H1 (cell line): ENCODE measurements at regions not wholly inside any gene's neighbourhood (a gene's known extent, or its start where the extent isn't known, plus 50 kb on each side); places are given as distances from the start of the nearest gene placed in this dataset.

Source experiments
- CTCF ChIA-PET: fragments of 300-600 bp; sonication (Branson Sonifier 250); formaldehyde crosslinking; loops from one replicate; lab custom pipeline; 2021; ENCODE audit not compliant: partially characterized antibody; lab: Charles Lee
- POLR2A ChIA-PET: fragments of 300-600 bp; sonication (Branson Sonifier 250); formaldehyde crosslinking; loops from one replicate; lab custom pipeline; 2021; ENCODE audit warnings: inconsistent platforms; ENCODE audit not compliant: partially characterized antibody; lab: Charles Lee
- DNase-seq, 2 experiments: peaks; one replicate each; pipeline versions ENCODE4 v3.0.0 to v3.0.0-alpha.2; 2010 to 2022; ENCODE audit warnings: low spot score in 2 of 2, low read depth in 1 of 2, mixed read lengths in 1 of 2
- FAIRE-seq: peaks from 2 replicates; lab custom pipeline; 2011; peaks lifted over from hg19 to GRCh38; lab: Jason Lieb, UNC
- H2AFZ ChIP-seq: 2 replicates; pipeline ENCODE4 v1.8.1; 2012; ENCODE audit warnings: low read length, inconsistent platforms
- H2AK5ac ChIP-seq: 2 replicates; pipeline ENCODE4 v1.6.1; 2013; ENCODE audit warnings: low read depth, low read length
- H2BK120ac ChIP-seq: replicated peaks from 2 replicates; pipeline ENCODE3; 2013; ENCODE audit warnings: low read depth, low read length, inconsistent platforms
- H2BK12ac ChIP-seq: 2 replicates; pipeline ENCODE4 v1.6.1; 2013; ENCODE audit warnings: low read depth, low read length
- H2BK15ac ChIP-seq: 2 replicates; pipeline ENCODE4 v1.6.1; 2013; ENCODE audit warnings: low read length
- H2BK20ac ChIP-seq: 2 replicates; pipeline ENCODE4 v1.6.1; 2013; ENCODE audit warnings: low read length
- H2BK5ac ChIP-seq: 2 replicates; pipeline ENCODE4 v1.6.1; 2013; ENCODE audit warnings: low read depth, low read length
- H3K14ac ChIP-seq: 2 replicates; pipeline ENCODE4 v1.6.1; 2013; ENCODE audit warnings: inconsistent platforms; ENCODE audit not compliant: insufficient read length
- H3K18ac ChIP-seq: 2 replicates; pipeline ENCODE4 v1.6.1; 2013; ENCODE audit warnings: low read length; ENCODE audit errors: extremely low read depth
- H3K23ac ChIP-seq: 2 replicates; pipeline ENCODE4 v1.6.1; 2013; ENCODE audit warnings: inconsistent platforms; ENCODE audit not compliant: insufficient read length
- H3K23me2 ChIP-seq: 2 replicates; pipeline ENCODE4 v1.6.1; 2013; ENCODE audit warnings: low read depth, low read length
- H3K27ac ChIP-seq: 2 replicates; pipeline ENCODE4 v1.6.1; 2011; ENCODE audit warnings: low read depth, low read length, inconsistent platforms
- H3K27me3 ChIP-seq, 4 experiments: replicated peaks in 1 of 4; 1 replicate in 1 of 4; 2 replicates in 3 of 4; pipeline versions ENCODE4 v1.6.1 to v1.8.1; 2011 to 2013; ENCODE audit warnings: low read length in 3 of 4, mild to moderate bottlenecking in 3 of 4, inconsistent platforms in 2 of 4, mixed read lengths in 2 of 4, moderate library complexity in 1 of 4; ENCODE audit not compliant: control insufficient read depth in 3 of 4, insufficient read depth in 3 of 4; ENCODE audit errors: extremely low read depth in 1 of 4
- H3K36me3 ChIP-seq, 4 experiments: 2 replicates each; pipeline versions ENCODE4 v1.6.1 to v1.8.1; 2011 to 2013; ENCODE audit warnings: mild to moderate bottlenecking in 4 of 4, low read length in 3 of 4, moderate library complexity in 2 of 4, control low read depth in 1 of 4, inconsistent platforms in 1 of 4; ENCODE audit not compliant: insufficient read depth in 4 of 4, control insufficient read depth in 2 of 4
- H3K4ac ChIP-seq: replicated peaks from 2 replicates; pipeline ENCODE3; 2013; ENCODE audit warnings: low read length, low read depth, mixed read lengths, inconsistent platforms; ENCODE audit not compliant: insufficient read length
- H3K4me1 ChIP-seq, 4 experiments: replicated peaks in 1 of 4; 1 replicate in 1 of 4; 2 replicates in 3 of 4; pipeline versions ENCODE4 v1.6.1 to v1.8.1; 2011 to 2013; ENCODE audit warnings: low read length in 3 of 4, inconsistent platforms in 2 of 4, mixed read lengths in 1 of 4; ENCODE audit not compliant: insufficient read depth in 4 of 4, control insufficient read depth in 3 of 4
- H3K4me2 ChIP-seq, 2 experiments: 2 replicates each; pipeline versions ENCODE4 v1.6.1 to v1.8.1; 2011 to 2013; ENCODE audit warnings: low read depth in 2 of 2, low read length in 2 of 2, control low read depth in 1 of 2, inconsistent platforms in 1 of 2, mild to moderate bottlenecking in 1 of 2; ENCODE audit not compliant: insufficient read depth in 1 of 2
- H3K4me3 ChIP-seq, 4 experiments: fragments of 200-600, 300-600 bp in 1 of 4; sonication (generic), shearing (Covaris generic), sonication (Bioruptor Twin) in 1 of 4; 2 replicates each; pipeline versions ENCODE4 v1.5.1 to v1.8.1; 2011 to 2016; ENCODE audit warnings: low read length in 4 of 4, low read depth in 3 of 4, control low read depth in 2 of 4, inconsistent platforms in 2 of 4, mild to moderate bottlenecking in 2 of 4, mixed read lengths in 1 of 4, moderate library complexity in 1 of 4; ENCODE audit not compliant: insufficient read depth in 2 of 4; ENCODE audit errors: extremely low read depth in 1 of 4
- H3K56ac ChIP-seq: replicated peaks from 2 replicates; pipeline ENCODE3; 2013; ENCODE audit warnings: low read depth, mild to moderate bottlenecking, mixed read lengths, low read length, inconsistent platforms; ENCODE audit not compliant: insufficient read length
- H3K79me1 ChIP-seq: 2 replicates; pipeline ENCODE4 v1.6.1; 2013; ENCODE audit warnings: low read depth, low read length, control low read depth
- H3K79me2 ChIP-seq, 2 experiments: 2 replicates each; pipeline versions ENCODE4 v1.6.1 to v1.8.1; 2012 to 2013; ENCODE audit warnings: low read length in 2 of 2, mild to moderate bottlenecking in 2 of 2, inconsistent platforms in 1 of 2; ENCODE audit not compliant: insufficient read depth in 2 of 2, control insufficient read depth in 1 of 2
- H3K9ac ChIP-seq, 4 experiments: replicated peaks in 1 of 4; 1 replicate in 1 of 4; 2 replicates in 3 of 4; pipeline versions ENCODE4 v1.6.1 to v1.8.1; 2011 to 2013; ENCODE audit warnings: low read depth in 3 of 4, low read length in 3 of 4, control low read depth in 2 of 4, mild to moderate bottlenecking in 2 of 4, moderate library complexity in 2 of 4, inconsistent platforms in 1 of 4; ENCODE audit errors: extremely low read depth in 1 of 4
- H3K9me3 ChIP-seq, 2 experiments: 2 replicates each; pipeline versions ENCODE4 v1.6.1 to v1.8.1; 2012 to 2013; ENCODE audit warnings: mild to moderate bottlenecking in 2 of 2, moderate library complexity in 2 of 2, control low read depth in 1 of 2, inconsistent platforms in 1 of 2, low read depth in 1 of 2, low read length in 1 of 2, mixed read lengths in 1 of 2; ENCODE audit not compliant: insufficient read depth in 2 of 2
- H4K20me1 ChIP-seq, 2 experiments: replicated peaks in 1 of 2; 2 replicates each; pipeline versions ENCODE3 to v1.8.1; 2011 to 2013; ENCODE audit warnings: inconsistent platforms in 2 of 2, low read length in 2 of 2, mild to moderate bottlenecking in 1 of 2; ENCODE audit not compliant: insufficient read depth in 2 of 2, control insufficient read depth in 1 of 2
- H4K5ac ChIP-seq: 2 replicates; pipeline ENCODE4 v1.6.1; 2013; ENCODE audit warnings: low read length, low read depth, mixed read lengths, inconsistent platforms; ENCODE audit not compliant: insufficient read length
- H4K8ac ChIP-seq: 2 replicates; pipeline ENCODE4 v1.8.0; 2013; ENCODE audit warnings: mild to moderate bottlenecking, moderate library complexity, low read length, inconsistent platforms; ENCODE audit not compliant: insufficient read depth; ENCODE audit errors: extremely low read depth
- H4K91ac ChIP-seq: replicated peaks from 2 replicates; pipeline ENCODE3; 2013; ENCODE audit warnings: low read length, mixed read lengths, inconsistent platforms; ENCODE audit not compliant: insufficient read length
- SUZ12 ChIP-seq: fragments of 200-600 bp; sonication (generic); IDR thresholded peaks from 2 replicates; pipeline ENCODE4 v1.6.1; 2012; ENCODE audit warnings: mild to moderate bottlenecking, inconsistent platforms, low read length, moderate library complexity, mixed read lengths
- WGBS, 2 experiments: shearing (Covaris generic) in 1 of 2; methylation state at CpG; one replicate each; pipeline versions ENCODE4 v1.1.6 to v1.1.7; 2013 to 2015; ENCODE audit warnings: low lambda C conversion rate in 2 of 2, mixed read lengths in 2 of 2, inconsistent platforms in 1 of 2, low coverage in 1 of 2, missing lambda C conversion rate in 1 of 2; ENCODE audit not compliant: insufficient replicate concordance in 2 of 2, insufficient coverage in 1 of 2, insufficient read length in 1 of 2; ENCODE audit errors: extremely low coverage in 1 of 2, missing lambda C conversion rate in 1 of 2; 5-methylcytosine and 5-hydroxymethylcytosine counted together

GRCh38 chr2:12495247-12495868, 221.4 kb upstream of the TRIB2 start:
- Histone ChIP-seq H3K9me3 (no peaks in the 10 kb centered on the region), H4K91ac (no peak overlapping the region), H3K23ac (no peak overlapping the region), H3K56ac (no peak overlapping the region), H3K36me3 (no peaks in the 10 kb centered on the region), H3K18ac (no peak overlapping the region), H3K4ac (no peak overlapping the region), H4K20me1 (no peaks in the 10 kb centered on the region), H3K4me2 (no peak overlapping the region), H4K8ac (no peak overlapping the region), H2AK5ac (no peak overlapping the region), H3K27ac (no peak overlapping the region), H2BK12ac (no peak overlapping the region), H3K14ac (no peak overlapping the region), H3K9ac (no peak overlapping the region), H3K4me3 (no peak overlapping the region), H2BK5ac (no peak overlapping the region), H3K4me1 (no peaks in the 10 kb centered on the region), H2BK120ac (no peak overlapping the region), H2BK20ac (no peak overlapping the region), H3K23me2 (no peaks in the 10 kb centered on the region), H3K79me2 (no peaks in the 10 kb centered on the region), H2BK15ac (no peak overlapping the region), H3K27me3 (no peaks in the 10 kb centered on the region), H2AFZ (no peak overlapping the region), H4K5ac (no peak overlapping the region), H3K79me1 (no peaks in the 10 kb centered on the region)
- 90% methylated on average over 7 of the region's 7 CpGs; no CpG with 5 or more reads in 1 of the 2 experiments for WGBS, 2 experiments
- DNase-seq (no peak), FAIRE-seq (no peak)
- TF ChIP-seq SUZ12: no peak
- ChIA-PET POLR2A (no interaction called here), CTCF (no interaction called here)
